ENCODE measurements at regions not wholly inside any gene's neighbourhood (a gene's known extent, or its start where the extent isn't known, plus 50 kb on each side); places are given as distances from the start of the nearest gene placed in this dataset.

GRCh38 chr18:72456802-72457201, 87.3 kb downstream of the CBLN2 start (continued):
- TF ChIP-seq, protein P1, sequence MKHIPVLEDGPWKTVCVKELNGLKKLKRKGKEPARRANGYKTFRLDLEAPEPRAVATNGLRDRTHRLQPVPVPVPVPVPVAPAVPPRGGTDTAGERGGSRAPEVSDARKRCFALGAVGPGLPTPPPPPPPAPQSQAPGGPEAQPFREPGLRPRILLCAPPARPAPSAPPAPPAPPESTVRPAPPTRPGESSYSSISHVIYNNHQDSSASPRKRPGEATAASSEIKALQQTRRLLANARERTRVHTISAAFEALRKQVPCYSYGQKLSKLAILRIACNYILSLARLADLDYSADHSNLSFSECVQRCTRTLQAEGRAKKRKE (CRISPR knock-in tag; IDR thresholded peaks at IDR 0.05; ENCODE audit: low read depth) = no peak
- no peak for TF ChIP-seq SREBF2 (IDR thresholded peaks at IDR 0.05)

GRCh38 chr18:72452328-72452727, 91.8 kb downstream of the CBLN2 start:
- DNase-seq (ENCODE audit: low read depth in 1 of 2, low spot score in 1 of 2) = no peak
- CTCF ChIA-PET = no interaction called here
- Histone ChIP-seq H3K9me3 (peaks cover 3% of the 10 kb centered on the region; the same call in 1 of the 3 replicates), H3K4me2 (no peak overlapping the region), H3K4me1 (peaks cover 12% of the 10 kb centered on the region), H3K4me3 (no peak overlapping the region), H3K27ac (no peak overlapping the region)
- POLR2A ChIA-PET = no interaction called here
- FAIRE-seq = no peak
- ATAC-seq = no peak
- TF ChIP-seq, protein P2, sequence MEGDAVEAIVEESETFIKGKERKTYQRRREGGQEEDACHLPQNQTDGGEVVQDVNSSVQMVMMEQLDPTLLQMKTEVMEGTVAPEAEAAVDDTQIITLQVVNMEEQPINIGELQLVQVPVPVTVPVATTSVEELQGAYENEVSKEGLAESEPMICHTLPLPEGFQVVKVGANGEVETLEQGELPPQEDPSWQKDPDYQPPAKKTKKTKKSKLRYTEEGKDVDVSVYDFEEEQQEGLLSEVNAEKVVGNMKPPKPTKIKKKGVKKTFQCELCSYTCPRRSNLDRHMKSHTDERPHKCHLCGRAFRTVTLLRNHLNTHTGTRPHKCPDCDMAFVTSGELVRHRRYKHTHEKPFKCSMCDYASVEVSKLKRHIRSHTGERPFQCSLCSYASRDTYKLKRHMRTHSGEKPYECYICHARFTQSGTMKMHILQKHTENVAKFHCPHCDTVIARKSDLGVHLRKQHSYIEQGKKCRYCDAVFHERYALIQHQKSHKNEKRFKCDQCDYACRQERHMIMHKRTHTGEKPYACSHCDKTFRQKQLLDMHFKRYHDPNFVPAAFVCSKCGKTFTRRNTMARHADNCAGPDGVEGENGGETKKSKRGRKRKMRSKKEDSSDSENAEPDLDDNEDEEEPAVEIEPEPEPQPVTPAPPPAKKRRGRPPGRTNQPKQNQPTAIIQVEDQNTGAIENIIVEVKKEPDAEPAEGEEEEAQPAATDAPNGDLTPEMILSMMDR (IDR thresholded peaks at IDR 0.05) = no peak
- TF ChIP-seq CHD4 (IDR thresholded peaks at IDR 0.05; ENCODE audit: borderline replicate concordance) (no peak), SMC3 (IDR thresholded peaks at IDR 0.05) (no peak), MAFK (IDR thresholded peaks at IDR 0.05; ENCODE audit: partially characterized antibody) (no peak), FOSL2 (IDR thresholded peaks at IDR 0.05) (no peak), FOSL2 (CRISPR knock-in tag; IDR thresholded peaks at IDR 0.05) (no peak), ZC3H11A (IDR thresholded peaks at IDR 0.05) (no peak)
- TF ChIP-seq, protein P3, sequence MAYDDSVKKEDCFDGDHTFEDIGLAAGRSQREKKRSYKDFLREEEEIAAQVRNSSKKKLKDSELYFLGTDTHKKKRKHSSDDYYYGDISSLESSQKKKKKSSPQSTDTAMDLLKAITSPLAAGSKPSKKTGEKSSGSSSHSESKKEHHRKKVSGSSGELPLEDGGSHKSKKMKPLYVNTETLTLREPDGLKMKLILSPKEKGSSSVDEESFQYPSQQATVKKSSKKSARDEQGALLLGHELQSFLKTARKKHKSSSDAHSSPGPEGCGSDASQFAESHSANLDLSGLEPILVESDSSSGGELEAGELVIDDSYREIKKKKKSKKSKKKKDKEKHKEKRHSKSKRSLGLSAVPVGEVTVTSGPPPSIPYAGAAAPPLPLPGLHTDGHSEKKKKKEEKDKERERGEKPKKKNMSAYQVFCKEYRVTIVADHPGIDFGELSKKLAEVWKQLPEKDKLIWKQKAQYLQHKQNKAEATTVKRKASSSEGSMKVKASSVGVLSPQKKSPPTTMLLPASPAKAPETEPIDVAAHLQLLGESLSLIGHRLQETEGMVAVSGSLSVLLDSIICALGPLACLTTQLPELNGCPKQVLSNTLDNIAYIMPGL (CRISPR knock-in tag; IDR thresholded peaks at IDR 0.05; ENCODE audit: borderline replicate concordance) = no peak
- WGBS (ENCODE audit: missing lambda C conversion rate) = 40% methylated on average over 6 of the region's 6 CpGs

GRCh38 chr18:72444798-72445155, 99.4 kb downstream of the CBLN2 start:
- Histone ChIP-seq H3K4me3 (no peak overlapping the region), H3K4me2 (no peak overlapping the region), H3K4me1 (no peaks in the 10 kb centered on the region), H3K27ac (no peak overlapping the region), H3K9me3 (peaks cover 3% of the 10 kb centered on the region; the same call in 1 of the 3 replicates)
- TF ChIP-seq, protein P4, sequence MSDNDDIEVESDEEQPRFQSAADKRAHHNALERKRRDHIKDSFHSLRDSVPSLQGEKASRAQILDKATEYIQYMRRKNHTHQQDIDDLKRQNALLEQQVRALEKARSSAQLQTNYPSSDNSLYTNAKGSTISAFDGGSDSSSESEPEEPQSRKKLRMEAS (IDR thresholded peaks at IDR 0.05) = no peak
- TF ChIP-seq HEYL (CRISPR knock-in tag; IDR thresholded peaks at IDR 0.05) (no peak), HOXB5 (CRISPR knock-in tag; IDR thresholded peaks at IDR 0.05) (no peak), FOSL2 (IDR thresholded peaks at IDR 0.05) (no peak), FOSL2 (CRISPR knock-in tag; IDR thresholded peaks at IDR 0.05) (no peak), CHD2 (IDR thresholded peaks at IDR 0.05; ENCODE audit: low read length, partially characterized antibody) (no peak), RNF2 (IDR thresholded peaks at IDR 0.05; ENCODE audit: borderline replicate concordance, low read depth) (no peak), USF2 (IDR thresholded peaks at IDR 0.05) (no peak), NPAS2 (CRISPR knock-in tag; IDR thresholded peaks at IDR 0.05; ENCODE audit: borderline replicate concordance) (no peak), MAFK (IDR thresholded peaks at IDR 0.05; ENCODE audit: partially characterized antibody) (no peak)
- TF ChIP-seq, protein P1 (CRISPR knock-in tag; IDR thresholded peaks at IDR 0.05; ENCODE audit: low read depth) = no peak
- TF ChIP-seq, protein P2 (IDR thresholded peaks at IDR 0.05) = no peak
- POLR2A ChIA-PET = no interaction called here
- ATAC-seq = no peak
- no peak for FAIRE-seq
- no peak for DNase-seq (ENCODE audit: low read depth in 1 of 2, low spot score in 1 of 2)
- 54% methylated on average over 4 of the region's 4 CpGs for WGBS (ENCODE audit: missing lambda C conversion rate)
- CTCF ChIA-PET = no interaction called here
